Cardiac fibroblast (primary cell): ENCODE measurements at regions not wholly inside any gene's neighbourhood (a gene's known extent, or its start where the extent isn't known, plus 50 kb on each side); places are given as distances from the start of the nearest gene placed in this dataset.

ENCODE experiments used
- DNase-seq, 2 donors: peaks; one replicate each; pipeline versions ENCODE4 v3.0.0 to v3.0.0-alpha.2; 2010; ENCODE audit warnings: low read depth in 2 of 2
- H3K4me3 ChIP-seq, 2 donors: replicated peaks in 1 of 2; 1 replicate in 1 of 2; 2 replicates in 1 of 2; pipeline ENCODE4 v1.5.1; 2011; ENCODE audit warnings: low read depth in 2 of 2, low read length in 2 of 2, mild to moderate bottlenecking in 2 of 2, moderate library complexity in 1 of 2
- TF ChIP-seq, protein P1 (sequence below): IDR thresholded peaks from one replicate; pipeline ENCODE4 v1.5.1; 2011; ENCODE audit warnings: low read depth, mild to moderate bottlenecking, low read length, inconsistent platforms

DNA sequence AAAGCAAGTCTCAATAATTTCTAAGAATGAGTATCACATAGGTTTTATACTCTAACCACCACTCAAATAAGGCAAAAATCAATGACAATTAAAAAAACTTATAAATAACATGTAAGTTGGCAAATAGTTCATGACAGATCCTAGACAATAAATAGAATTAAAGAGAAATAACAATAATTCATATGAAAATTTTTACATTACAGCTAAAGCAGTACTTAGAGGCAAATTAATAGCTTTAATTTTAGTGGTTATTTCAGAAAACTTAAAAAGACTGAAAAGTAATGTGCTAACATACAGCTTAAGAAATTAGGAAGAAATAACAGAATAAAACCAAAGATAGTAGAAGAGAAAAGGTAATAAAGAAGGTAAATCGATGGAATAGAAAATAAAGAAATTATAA, 179.9 kb upstream of the SPAG17 start:
- TF ChIP-seq, protein P1, sequence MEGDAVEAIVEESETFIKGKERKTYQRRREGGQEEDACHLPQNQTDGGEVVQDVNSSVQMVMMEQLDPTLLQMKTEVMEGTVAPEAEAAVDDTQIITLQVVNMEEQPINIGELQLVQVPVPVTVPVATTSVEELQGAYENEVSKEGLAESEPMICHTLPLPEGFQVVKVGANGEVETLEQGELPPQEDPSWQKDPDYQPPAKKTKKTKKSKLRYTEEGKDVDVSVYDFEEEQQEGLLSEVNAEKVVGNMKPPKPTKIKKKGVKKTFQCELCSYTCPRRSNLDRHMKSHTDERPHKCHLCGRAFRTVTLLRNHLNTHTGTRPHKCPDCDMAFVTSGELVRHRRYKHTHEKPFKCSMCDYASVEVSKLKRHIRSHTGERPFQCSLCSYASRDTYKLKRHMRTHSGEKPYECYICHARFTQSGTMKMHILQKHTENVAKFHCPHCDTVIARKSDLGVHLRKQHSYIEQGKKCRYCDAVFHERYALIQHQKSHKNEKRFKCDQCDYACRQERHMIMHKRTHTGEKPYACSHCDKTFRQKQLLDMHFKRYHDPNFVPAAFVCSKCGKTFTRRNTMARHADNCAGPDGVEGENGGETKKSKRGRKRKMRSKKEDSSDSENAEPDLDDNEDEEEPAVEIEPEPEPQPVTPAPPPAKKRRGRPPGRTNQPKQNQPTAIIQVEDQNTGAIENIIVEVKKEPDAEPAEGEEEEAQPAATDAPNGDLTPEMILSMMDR: no peak
- H3K4me3 ChIP-seq: no peak overlapping the region
- no peak for DNase-seq

DNA sequence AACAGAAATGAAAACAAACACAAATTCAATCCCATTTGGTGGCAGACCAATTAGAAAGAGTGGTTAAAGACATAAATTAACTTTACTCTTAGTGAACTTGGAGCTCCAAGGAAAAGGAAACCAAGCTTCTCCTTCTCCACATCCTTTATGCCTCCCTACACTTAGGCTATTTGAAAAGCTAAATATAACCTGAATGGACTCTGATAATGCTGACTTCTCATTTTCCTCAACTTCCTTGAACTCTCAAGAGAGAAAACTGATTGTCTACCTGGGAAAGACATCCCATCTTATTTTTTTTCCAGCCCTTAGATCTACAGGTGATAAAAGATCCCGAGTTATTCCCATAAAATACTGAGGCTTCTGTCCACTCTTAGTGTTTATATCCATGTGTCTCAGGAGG, 178.4 kb upstream of the SPAG17 start:
- no peak overlapping the region for H3K4me3 ChIP-seq
- TF ChIP-seq, protein P1: no peak
- no peak for DNase-seq

DNA sequence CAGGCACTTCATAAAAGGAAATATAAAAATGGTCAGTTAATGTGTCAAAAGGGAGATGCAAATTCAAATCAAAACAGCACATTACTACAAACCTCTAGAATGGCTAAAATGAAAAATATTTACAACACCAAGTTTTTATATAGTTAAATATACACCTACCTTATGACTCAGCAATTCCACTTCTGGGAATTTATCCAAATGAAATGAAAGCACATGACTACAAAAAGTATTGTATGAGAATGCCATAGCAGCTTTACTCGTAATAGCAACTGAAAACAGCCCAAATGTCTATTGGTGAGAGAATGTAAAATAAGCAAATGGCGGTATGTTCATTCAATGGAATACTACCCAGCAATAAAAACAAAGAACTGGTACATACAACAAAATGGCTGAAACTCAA, 175.8 kb upstream of the SPAG17 start:
- TF ChIP-seq, protein P1: no peak
- no peak overlapping the region for H3K4me3 ChIP-seq
- DNase-seq: peak; percentile 58 to 78

DNA sequence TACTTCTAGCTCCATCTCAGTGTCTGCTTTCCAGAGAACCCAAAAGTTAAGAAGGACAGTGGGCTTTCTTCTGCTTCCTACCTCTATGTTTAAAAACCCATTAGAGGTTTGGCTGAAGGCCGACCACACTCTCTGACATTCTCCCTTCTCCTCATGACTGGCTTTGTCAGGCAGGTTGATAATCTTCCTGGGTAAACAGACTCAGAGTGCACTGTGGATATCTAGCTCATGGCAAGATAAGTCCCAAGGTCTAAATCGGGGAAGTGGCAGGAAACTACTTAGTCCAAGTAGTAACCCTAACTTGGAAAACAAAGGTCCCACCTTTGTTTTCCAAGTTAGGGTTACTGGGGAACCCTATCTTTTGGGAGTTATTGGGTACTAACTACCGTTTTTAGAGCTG, 161.9 kb upstream of the SPAG17 start:
- TF ChIP-seq, protein P1: no peak
- DNase-seq: no peak

DNA sequence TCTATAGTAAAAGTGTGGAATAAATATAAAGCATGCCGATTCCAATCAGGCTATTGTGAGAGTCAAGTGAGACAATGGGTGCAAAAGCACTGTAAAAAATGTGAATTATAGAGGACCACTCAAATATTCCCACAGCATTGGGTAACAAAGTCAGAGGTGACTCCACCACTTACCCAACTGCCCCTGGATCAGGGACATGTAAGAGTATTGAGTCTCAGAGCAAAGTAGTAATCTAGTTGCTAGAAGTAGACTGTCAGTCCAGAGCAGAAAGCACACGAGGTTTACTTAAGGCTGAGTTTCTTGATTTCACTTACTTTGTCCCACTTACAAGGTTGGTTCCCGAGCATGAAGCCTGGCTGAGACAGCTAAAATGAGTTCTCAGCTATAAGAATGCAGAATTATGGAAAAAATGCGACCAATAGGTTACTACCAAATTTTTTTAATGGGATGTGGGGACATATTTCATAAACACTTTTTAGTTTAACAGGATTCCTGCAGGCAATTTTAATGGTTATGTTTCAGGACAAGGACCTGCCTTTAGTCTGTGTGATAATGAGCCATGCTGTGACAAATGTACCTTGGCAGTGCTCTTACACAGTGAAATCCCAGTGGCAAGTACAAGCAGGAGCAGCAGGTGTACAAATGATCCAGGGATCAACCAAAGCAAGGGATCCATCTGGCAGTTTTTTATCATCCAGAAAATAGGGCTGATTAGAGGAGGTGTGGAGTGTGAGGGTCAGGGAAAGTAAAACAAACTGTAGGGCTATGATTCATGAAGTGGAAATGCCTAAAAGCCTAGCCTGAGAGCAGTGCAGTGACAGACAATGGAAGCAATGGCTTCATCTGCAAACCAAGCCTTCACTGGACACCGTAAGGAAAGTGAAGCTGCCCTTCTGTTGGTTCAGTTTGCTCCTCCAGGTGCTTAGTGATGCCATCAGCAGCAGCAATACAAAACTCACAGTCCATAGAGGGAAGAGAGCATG, 156.2 kb upstream of the SPAG17 start:
- H3K4me3 ChIP-seq: no peak overlapping the region
- TF ChIP-seq, protein P1: no peak
- no peak for DNase-seq

More for the DNA sequence above, 161.9 kb upstream of the SPAG17 start:
- H3K4me3 ChIP-seq: no peak overlapping the region

DNA sequence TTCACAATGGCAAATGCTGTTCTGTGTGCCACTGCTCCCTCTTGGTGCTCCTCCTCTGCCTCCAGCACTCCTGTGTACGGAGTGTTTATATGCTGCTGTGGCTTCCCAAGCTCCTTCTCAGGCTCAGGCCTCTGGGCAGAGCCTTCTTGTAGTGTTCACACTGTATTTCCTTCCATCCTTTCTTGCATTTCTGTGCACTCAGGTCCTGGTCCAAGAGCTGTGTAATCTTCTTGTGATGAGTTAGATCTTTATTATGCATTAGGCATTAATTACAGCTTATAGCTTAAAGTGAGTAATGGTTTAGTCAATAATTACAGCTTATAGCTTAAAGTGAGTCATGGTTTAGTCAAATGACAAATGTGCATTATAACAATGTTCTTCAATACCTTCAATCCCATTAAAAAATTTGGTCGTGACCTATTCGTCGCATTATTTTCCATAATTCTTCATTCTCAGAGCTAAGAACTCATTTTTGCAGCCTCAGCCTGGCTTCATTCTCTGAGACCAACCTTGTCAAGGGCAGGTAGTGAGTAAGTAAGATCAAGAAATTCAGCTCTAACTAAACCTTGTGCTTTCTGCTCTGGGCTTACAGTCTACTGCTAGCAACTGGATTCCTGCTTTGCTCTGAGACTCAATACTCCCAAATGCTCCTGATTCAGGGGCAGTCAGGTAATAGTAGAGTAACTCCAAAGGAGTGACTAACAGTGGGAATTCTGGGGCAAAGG, 154.5 kb upstream of the SPAG17 start:
- TF ChIP-seq, protein P1: no peak
- H3K4me3 ChIP-seq: no peak overlapping the region
- no peak for DNase-seq
